GM21576 (cell line): ENCODE measurements at regions not wholly inside any gene's neighbourhood (a gene's known extent, or its start where the extent isn't known, plus 50 kb on each side); places are given as distances from the start of the nearest gene placed in this dataset.

Source experiments
- ATAC-seq: cut with Tn5 transposase; IDR thresholded peaks from one replicate; pipeline ENCODE4 v1.9.1; 2021; ENCODE audit warnings: mild to moderate bottlenecking, moderate library complexity; ENCODE audit not compliant: unreplicated experiment

- ATAC-seq: no peak
These were observed 558.8 kb downstream of the MBD2 start for GRCh38 chr18:53665701-53666100.

- ATAC-seq: no peak
These were observed 559.9 kb downstream of the MBD2 start for GRCh38 chr18:53664575-53664974.

GRCh38 chr18:53660306-53660705 is 564.2 kb downstream of the MBD2 start:
- ATAC-seq: no peak

- ATAC-seq: no peak
These were observed 567.2 kb downstream of the MBD2 start for GRCh38 chr18:53657257-53657656.

- ATAC-seq: no peak
These were observed 574.8 kb downstream of the MBD2 start for GRCh38 chr18:53649621-53650020.

GRCh38 chr18:53644799-53645471 is 579.5 kb downstream of the MBD2 start:
- no peak for ATAC-seq

GRCh38 chr18:53639687-53640086 is 584.8 kb downstream of the MBD2 start:
- ATAC-seq: no peak

GRCh38 chr18:53629337-53629736 is 595.1 kb downstream of the MBD2 start:
- no peak for ATAC-seq

- ATAC-seq: no peak
These were observed 598.4 kb downstream of the MBD2 start for GRCh38 chr18:53625997-53626599.

- no peak for ATAC-seq
These were observed 613.5 kb downstream of the MBD2 start for GRCh38 chr18:53610957-53611356.

GRCh38 chr18:53606792-53607191 is 617.7 kb downstream of the MBD2 start:
- no peak for ATAC-seq

GRCh38 chr18:53605198-53605597 is 619.3 kb downstream of the MBD2 start:
- no peak for ATAC-seq

GRCh38 chr18:53603276-53603675 is 621.2 kb downstream of the MBD2 start:
- ATAC-seq: no peak

- ATAC-seq: no peak
These were observed 623.1 kb downstream of the MBD2 start for GRCh38 chr18:53601344-53601743.

- no peak for ATAC-seq
These were observed 637.5 kb downstream of the MBD2 start for GRCh38 chr18:53586923-53587322.
